ENCODE measurements at regions not wholly inside any gene's neighbourhood (a gene's known extent, or its start where the extent isn't known, plus 50 kb on each side); places are given as distances from the start of the nearest gene placed in this dataset.

DNA sequence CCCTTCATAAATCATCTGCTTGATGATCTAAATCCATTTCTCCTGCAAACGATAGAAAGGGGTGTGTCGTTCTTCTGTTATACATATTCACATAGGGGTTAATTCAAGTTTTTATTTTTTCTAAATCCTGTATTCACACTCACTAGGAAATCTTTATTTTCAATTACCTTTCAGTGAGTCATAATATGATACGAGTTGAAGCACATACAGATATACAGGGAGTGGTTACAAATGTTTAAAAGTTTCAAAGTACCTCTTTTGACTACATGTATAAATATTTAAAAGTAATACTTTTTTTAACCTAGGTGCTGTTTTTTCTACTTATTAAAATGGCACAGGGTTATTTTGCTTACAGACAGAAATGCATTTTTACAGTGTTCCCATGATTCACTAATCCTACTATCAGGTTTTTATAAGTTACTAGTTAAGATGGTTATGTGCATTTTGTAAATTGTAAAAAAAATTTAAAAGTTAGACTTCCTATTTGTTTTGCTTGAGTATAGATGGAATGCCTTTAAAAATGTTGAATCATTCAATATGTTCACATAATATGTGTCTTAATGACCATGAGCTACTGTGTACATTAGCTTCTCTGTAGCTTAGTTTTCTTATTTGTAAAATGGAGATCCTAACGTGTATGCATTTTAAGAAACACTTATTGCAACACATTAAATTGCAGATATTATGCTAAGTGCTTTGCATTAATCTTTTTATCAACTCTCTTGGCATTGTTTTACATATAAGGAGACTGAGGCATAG is 1378.1 kb downstream of the DSC3 start:
- DNase-seq (ENCODE audit: low spot score), result no peak

- DNase-seq (ENCODE audit: low spot score), result no peak
Measured at GRCh38 chr18:29661924-29662323, 1380.6 kb downstream of the DSC3 start.

GRCh38 chr18:29660777-29661176 is 1381.8 kb downstream of the DSC3 start:
- DNase-seq (ENCODE audit: low spot score), result no peak

- no peak for DNase-seq (ENCODE audit: low spot score)
Measured at GRCh38 chr18:29653671-29654215, 1388.8 kb downstream of the DSC3 start.

- DNase-seq (ENCODE audit: low spot score), result no peak
Measured at GRCh38 chr18:29652797-29653196, 1389.7 kb downstream of the DSC3 start.

GRCh38 chr18:29651122-29651680 is 1391.3 kb downstream of the DSC3 start:
- DNase-seq (ENCODE audit: low spot score), result no peak

DNA sequence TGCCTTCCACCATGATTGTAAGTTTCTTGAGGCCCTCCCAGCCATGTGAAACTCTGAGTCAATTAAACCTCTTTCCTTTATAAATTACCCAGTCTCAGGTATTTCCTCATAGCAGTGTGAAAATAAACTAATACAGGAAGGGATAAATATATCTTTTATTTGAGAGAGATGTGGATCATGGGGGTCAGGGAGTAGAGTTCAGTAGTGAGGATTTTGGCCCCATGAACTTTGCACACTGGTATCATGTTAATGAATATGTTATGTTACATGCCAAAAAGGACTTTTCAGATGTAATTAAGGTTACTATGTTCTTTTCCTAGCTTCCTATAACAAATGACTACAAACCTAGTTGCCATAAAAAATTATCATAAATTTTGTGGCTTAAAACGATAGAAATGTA is 1393.7 kb downstream of the DSC3 start:
- no peak for DNase-seq (ENCODE audit: low spot score)

- no peak for DNase-seq (ENCODE audit: low spot score)
Measured at GRCh38 chr18:29647700-29648099, 1394.8 kb downstream of the DSC3 start.

DNA sequence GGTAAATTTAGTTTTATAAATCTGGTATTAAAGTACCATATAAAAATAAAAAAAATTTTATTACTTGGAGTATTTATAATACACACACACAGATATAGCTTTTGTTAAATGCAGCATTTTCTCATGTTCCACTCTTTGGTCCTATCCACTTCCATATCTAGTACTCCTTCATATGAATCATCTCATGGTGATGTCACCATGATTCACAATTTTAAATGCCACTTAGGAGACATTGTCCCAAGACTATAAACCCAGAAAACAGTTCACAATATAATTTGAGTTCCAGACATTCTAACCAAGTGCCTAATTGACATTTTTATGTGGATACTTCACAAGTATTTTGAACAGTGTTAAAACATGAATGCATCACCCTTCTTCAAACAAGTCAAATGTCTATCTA is 1398.3 kb downstream of the DSC3 start:
- DNase-seq (ENCODE audit: low spot score), result no peak

DNA sequence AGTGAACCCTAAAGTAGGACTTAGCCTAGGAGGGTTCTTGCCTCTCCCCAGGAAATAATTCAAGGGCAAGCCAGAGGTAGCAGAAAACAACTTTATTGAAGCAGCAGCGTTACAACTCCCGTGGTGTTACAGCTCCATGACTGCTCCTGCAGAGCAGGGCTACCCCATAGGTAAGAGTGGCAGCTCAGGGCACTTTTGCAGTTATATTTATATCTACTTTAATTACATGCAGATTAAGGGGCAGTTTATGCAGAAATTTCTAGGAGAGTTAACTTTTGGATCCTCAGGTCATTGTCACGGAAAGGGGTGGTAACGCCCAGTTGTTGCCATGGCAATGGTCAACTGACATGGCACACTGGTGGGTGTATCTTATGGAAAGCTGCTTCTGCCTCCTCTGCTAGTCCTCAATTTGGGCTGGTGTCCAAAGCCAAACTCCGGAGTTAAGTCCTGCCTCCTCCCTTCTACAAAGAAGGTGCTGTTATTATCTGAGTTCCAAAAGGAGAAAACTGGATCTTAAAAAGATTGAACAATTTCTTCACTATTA is 1413.0 kb downstream of the DSC3 start:
- no peak for DNase-seq (ENCODE audit: low spot score)

DNA sequence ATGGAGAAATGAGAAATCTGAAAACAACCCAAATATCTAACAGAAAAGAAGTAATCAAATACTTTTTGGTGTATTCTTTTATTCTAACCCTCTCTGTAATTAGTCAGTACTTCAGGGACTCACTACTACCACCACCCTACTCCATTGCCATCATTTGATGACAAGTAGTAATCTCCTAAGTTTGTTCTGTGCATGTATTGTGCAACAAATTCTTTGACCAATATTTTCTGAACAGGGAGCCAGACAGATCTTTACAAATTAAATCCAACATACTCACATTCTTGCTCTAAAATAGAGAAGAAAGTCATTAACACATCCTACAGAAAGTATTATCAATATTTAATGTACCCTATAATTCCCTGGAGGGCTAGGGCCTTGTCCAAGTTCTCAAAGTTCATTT is 1416.4 kb downstream of the DSC3 start:
- no peak for DNase-seq (ENCODE audit: low spot score)

DNA sequence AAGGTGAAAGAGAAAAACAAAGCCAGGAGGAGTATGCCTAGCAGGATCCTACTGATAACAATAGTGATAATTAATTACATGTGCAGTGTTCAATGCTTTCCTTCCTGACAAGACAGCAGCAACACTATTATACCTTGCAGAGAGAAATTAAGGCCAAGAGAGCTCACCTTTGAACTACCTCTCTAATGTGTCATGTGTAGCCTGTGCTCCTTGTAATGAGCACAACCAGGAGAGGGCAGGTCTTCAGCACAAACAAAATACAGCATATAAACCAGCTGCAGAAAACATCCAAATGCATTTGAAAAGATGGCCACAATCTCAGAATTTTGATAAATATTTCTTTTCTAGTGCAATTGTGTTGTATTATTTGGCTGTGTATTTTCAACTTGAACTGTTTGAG is 1425.7 kb downstream of the DSC3 start:
- no peak for DNase-seq (ENCODE audit: low spot score)

DNA sequence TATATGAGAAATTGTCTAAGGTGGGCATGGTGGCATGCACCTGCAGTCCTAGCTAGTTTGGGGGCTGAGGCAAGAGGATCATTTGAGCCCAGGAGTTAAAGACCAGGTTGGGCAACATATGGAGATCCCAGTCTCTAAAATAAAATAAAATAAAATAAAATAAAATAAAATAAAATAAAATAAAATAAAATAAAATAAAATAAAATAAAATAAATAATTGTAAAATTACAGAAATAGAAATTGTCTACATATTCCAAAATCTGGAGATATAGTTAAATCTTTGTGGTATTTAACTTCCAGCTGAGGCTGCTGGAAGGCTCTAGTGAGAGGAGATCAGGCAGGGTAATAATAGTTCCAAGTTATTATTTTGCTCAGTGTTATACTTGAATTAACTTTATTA is 1432.1 kb upstream of the CDH2 start:
- DNase-seq (ENCODE audit: low spot score), result no peak

- no peak for DNase-seq (ENCODE audit: low spot score)
Measured at GRCh38 chr18:29605365-29605764, 1428.4 kb upstream of the CDH2 start.

DNA sequence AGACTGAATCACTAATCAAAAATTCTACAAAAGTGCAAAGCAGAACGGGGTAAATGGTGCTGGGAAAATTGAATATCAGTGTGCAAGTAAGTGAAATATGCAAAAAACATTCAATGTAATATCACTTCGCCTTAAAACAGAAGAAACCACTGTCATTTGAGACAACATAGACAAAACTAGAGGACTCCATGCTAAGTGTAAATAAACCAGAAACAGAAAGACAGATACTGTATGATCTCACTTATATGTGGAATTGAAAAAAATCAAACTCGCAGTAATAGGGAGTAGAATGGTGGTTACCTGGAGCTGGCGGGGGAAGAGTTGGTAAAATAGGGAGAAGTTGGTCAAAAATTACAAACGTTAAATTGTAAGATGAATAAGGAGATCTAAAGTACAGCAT is 1420.0 kb upstream of the CDH2 start:
- no peak for DNase-seq (ENCODE audit: low spot score)

DNA sequence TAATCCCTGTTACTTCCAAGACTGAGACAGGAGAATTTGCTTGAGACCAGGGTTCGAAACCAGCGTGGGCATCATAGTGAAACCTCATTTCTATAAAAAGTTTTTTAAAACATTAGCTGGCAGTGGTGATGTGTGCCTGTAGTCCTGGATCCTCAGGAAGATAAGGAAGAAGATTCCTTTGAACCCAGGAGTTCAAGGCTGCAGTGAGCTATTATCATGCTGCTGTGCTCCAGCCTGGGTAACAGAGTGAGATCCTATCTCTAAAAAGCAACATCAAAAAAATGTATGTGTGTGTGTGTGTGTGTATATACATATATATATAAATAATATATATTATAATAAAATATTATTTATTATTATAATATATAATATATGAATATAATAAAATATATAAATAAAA is 1417.6 kb upstream of the CDH2 start:
- no peak for DNase-seq (ENCODE audit: low spot score)

DNA sequence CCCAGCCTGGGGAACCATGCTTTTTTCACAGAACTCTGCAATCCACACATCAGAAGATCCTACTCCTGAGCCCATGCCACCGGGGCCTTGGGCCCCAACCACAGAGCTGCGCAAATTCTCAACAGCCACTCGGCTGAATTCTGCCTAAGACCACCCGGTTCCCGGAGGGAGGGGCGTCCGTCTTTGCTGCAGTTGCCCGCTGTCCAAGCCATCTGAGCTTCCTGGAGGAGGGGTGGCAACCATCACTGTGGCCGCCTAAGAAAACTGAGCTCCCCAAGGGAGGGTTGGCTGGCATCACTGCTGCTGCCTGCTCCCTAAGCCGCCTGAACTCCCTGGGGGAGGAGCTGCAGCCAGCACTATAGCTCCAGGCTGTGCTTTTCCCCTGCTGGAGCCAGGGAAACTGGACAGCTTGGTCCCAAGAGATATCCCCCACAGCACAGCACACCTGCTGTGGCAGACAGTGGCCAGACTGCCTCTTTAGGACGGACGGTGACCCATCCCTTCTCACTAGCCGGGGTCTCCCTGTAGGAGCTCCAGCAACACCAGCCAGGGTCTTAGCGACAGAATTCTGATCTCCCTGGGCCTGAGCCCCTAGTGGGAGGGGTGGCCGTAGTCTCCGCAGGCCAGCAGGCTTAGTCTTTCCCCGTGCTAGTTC is 1411.6 kb upstream of the CDH2 start:
- no peak for DNase-seq (ENCODE audit: low spot score)

GRCh38 chr18:29586210-29586609 is 1409.3 kb upstream of the CDH2 start:
- DNase-seq (ENCODE audit: low spot score), result no peak

DNA sequence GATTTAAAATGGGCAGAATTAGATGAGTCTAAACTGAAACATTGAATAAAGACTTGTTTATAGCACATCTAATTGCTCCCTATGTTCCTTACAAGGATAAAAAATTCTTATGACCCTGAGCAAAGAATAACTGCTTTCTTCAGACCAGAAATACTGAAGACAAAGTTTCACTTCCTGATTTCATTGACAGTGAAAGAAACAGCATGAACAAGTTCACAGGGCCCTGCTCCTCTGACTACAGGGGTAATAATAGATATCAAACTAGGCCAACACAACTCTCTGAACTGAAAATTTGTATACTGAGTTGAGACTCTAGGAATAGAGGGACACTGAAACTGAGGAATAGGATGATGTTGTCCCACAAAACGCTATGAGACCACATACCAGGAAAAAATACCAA is 1383.3 kb upstream of the CDH2 start:
- DNase-seq (ENCODE audit: low spot score), result no peak

DNA sequence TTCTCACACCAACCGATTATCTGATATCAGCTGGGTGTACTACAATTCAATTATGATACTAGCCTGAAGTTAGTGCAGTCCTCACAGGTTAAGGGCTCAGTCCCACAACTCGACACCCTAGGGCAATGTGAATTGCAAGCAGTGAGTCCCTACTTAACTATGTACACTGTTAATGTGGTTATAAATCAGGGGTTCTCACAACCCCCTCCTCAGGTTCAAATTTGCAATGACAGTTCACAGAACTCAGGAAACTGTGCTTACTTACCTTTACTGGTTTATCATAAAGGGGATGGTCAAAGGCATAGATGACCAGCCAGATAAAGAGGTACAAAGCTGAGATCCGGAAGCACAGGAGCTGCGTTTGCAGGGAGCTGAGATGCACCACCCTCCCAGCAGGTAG is 1379.1 kb upstream of the CDH2 start:
- no peak for DNase-seq (ENCODE audit: low spot score)

GRCh38 chr18:29549759-29550158 is 1372.8 kb upstream of the CDH2 start:
- DNase-seq (ENCODE audit: low spot score), result no peak

GRCh38 chr18:29547626-29548025 is 1370.7 kb upstream of the CDH2 start:
- no peak for DNase-seq (ENCODE audit: low spot score)

DNA sequence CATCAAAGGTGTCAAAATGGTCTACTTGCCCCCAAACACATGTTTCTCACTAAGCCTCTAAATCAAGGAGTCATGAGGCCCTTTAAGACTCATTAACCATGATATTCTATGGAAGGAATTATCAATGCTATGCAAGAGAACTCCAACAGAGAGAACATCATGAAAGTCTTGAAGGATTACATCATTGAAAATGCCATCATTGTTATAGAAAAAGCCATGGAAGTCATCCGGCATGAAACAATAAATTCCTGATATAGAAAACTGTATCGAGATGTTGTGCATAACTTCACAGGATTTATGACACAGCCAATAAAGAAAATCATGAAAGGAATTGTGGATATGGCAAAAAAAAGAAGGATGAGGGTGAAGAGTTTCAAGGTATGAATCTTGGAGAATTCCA is 1363.6 kb upstream of the CDH2 start:
- DNase-seq (ENCODE audit: low spot score), result no peak
